ENCODE measurements at regions not wholly inside any gene's neighbourhood (a gene's known extent, or its start where the extent isn't known, plus 50 kb on each side); places are given as distances from the start of the nearest gene placed in this dataset.

- DNase-seq (ENCODE audit: low read depth in 2 of 2), result no peak
Observed at GRCh38 chr2:177314722-177315264, 50.3 kb upstream of the NFE2L2 start.

GRCh38 chr2:177315364-177315763, 50.8 kb upstream of the NFE2L2 start:
- no peak for DNase-seq (ENCODE audit: low read depth in 2 of 2)

DNA sequence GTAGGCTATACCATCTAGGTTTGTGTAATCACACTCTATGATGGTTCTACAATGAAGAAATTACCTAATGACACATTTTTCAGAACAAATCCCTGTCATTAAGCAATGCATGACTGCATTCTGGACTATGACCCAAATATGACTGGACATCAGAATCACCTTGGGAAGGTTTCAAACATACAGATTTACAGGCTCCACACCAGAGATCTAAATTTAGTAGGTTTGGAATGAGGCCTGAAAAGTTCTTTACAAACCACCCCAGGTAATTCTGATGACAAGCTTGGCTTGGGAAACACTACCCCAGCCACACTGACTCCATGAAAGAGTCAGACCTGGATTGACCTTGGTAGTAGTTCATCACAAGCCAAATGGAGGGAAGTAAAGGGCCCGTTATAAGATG, 52.2 kb upstream of the NFE2L2 start:
- DNase-seq (ENCODE audit: low read depth in 2 of 2), result no peak

DNA sequence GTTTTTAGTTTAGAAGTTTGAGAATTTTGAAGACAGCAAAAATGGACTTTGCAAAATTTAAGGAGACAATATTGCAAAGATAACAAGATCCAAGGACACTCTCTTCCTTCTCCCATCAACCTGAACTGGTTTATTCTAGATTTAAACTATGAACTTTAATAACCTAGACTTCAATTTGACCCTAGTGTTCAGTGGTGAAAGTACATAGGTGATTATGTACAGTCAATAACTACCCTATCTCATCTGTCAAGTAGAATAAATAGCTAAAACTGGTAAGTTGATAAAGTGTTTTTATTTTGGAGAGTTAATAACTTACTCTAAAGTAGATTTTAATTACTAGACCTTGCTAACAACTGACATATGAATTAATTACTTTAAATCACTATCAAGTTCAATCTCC, 52.9 kb upstream of the NFE2L2 start:
- DNase-seq (ENCODE audit: low read depth in 2 of 2), result no peak

DNA sequence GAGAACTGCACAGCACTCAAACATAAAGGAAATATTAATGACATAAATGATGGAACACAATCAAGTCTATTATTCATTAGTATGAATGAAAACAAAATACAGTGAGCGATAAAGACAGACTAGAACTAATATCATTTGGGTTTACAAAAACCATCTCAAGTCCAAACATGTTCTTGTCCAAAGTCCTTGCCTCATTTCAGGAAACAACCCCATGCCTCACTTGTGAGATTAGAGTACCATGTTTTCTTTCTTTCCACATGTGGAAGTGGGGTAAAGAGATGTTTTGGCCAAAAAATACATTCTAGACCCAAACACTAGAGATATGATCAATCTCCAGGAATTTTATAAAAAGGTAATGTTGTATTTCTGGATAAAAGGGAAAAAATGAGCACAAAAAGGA, 53.3 kb upstream of the NFE2L2 start:
- no peak for DNase-seq (ENCODE audit: low read depth in 2 of 2)

DNA sequence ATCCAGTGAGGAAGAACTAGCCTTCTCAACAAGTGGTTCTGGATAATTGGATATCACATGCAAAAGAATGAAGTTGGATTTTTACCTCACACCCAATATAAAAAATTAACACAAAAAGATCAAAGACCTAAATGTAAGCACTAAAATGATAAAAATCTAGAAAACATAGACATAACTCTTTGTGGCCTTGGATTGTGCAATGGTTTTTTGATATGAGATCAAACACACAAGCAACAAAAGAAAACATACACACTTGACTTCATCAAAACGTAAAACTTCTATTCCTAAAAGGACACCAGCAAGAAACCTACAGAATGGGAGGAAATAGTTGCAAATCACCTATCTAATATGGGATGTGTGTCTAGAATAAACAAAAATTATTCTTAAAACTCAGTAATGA, 54.1 kb upstream of the NFE2L2 start:
- no peak for DNase-seq (ENCODE audit: low read depth in 2 of 2)

- no peak for DNase-seq (ENCODE audit: low read depth in 2 of 2)
Observed at GRCh38 chr2:177320596-177320995, 56.1 kb upstream of the NFE2L2 start.

DNA sequence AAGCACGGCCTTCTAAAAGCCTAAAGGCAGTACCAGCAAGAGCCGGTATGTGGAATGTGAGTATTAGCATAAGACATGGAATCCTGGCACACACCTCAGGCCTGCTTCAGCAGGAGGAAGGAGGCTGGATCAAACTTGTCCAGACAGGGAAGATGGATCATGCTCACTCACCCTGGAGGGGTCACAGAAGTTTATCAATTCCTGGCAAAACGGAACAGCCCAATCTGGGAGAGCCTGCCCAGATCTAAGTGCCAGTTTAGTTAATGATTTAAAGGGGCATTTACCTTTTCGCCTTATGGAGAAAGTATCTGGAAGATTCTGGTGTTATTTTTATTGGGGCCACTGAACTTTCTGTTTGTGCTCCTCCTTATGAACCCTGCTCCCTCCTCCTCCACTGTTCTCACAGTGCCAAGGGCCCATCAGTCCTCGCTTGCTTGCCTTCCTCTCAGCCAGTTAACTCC, 58.3 kb upstream of the NFE2L2 start:
- DNase-seq (ENCODE audit: low read depth in 2 of 2), result no peak

DNA sequence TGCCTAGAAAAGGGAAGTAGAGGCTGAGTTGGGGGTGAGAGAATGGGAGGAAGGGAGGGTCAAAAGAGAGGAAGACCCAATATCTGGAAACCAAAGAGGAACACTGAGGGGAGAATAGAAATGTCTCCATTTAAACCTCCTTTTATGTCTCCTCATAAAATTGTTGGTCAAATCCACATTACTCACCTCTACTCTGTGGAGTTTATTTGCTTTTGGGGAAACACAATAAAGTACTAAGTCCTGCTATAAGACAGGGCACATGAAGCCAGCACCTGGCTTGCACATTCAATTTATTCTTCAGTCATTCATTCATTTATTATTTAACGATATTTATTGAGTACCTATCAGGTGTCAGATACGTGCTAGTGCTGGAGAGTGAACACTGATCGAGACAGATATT, 60.3 kb upstream of the NFE2L2 start:
- no peak for DNase-seq (ENCODE audit: low read depth in 2 of 2)

GRCh38 chr2:177325554-177325953, 61.0 kb upstream of the NFE2L2 start:
- DNase-seq (ENCODE audit: low read depth in 2 of 2), result no peak

- no peak for DNase-seq (ENCODE audit: low read depth in 2 of 2)
Observed at GRCh38 chr2:177326005-177326404, 61.5 kb upstream of the NFE2L2 start.

GRCh38 chr2:177326591-177326990, 62.1 kb upstream of the NFE2L2 start:
- DNase-seq (ENCODE audit: low read depth in 2 of 2), result no peak

DNA sequence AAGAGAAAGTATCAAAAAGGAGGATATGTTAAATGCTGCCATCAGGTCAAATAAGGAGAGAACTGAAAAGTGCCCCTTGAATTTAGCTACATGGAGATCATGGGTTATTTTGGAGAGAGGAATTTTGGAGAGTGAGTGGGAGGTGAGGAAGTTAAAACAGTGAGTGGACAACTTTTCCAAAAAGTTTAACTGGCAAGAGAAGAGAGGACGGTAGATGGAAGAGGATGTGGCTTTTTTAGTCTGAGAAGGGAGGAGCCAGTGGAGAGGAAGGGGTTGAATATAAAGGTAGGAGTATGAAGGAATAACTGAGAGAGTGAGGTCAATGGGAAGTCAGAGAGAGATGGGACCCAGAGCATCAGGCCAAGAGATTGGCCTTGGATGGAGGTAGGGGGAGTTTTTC, 62.5 kb upstream of the NFE2L2 start:
- DNase-seq (ENCODE audit: low read depth in 2 of 2), result no peak

- DNase-seq (ENCODE audit: low read depth in 2 of 2), result no peak
Observed at GRCh38 chr2:177328056-177328455, 63.5 kb upstream of the NFE2L2 start.

- DNase-seq (ENCODE audit: low read depth in 2 of 2), result no peak
Observed at GRCh38 chr2:177329064-177329463, 63.5 kb upstream of the AGPS start.

DNA sequence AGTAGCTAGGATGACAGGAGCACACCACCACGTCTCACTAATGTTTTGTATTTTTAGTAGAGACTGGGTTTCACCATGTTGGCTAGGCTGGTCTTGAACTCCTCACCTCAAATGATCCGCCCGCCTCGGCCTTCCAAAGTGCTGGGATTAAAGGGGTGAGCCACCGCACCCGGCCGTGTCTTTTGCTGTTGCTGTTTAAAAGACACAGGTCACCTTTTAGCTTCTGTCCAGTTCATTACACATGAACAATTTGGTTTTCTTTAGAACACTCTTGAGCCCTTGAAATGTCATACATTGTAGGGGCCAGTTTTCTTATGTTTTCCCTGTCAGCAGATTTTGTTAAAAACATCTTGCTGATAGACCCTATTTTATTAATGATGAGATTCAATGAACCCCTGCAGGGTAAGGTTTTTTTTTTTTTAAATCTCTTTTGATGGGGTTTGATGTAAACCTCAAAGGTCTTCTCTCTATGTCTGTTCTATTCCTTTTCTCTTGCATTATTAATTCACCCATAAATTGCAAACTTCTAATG, 61.0 kb upstream of the AGPS start:
- DNase-seq (ENCODE audit: low read depth in 2 of 2), result no peak

- DNase-seq (ENCODE audit: low read depth in 2 of 2), result peak in 1 of 2 donors; percentile 9
Observed at GRCh38 chr2:177332026-177332991, 60.3 kb upstream of the AGPS start.

- no peak for DNase-seq (ENCODE audit: low read depth in 2 of 2)
Observed at GRCh38 chr2:177332992-177333388, 59.6 kb upstream of the AGPS start.

- no peak for DNase-seq (ENCODE audit: low read depth in 2 of 2)
Observed at GRCh38 chr2:177334940-177335543, 57.5 kb upstream of the AGPS start.

DNA sequence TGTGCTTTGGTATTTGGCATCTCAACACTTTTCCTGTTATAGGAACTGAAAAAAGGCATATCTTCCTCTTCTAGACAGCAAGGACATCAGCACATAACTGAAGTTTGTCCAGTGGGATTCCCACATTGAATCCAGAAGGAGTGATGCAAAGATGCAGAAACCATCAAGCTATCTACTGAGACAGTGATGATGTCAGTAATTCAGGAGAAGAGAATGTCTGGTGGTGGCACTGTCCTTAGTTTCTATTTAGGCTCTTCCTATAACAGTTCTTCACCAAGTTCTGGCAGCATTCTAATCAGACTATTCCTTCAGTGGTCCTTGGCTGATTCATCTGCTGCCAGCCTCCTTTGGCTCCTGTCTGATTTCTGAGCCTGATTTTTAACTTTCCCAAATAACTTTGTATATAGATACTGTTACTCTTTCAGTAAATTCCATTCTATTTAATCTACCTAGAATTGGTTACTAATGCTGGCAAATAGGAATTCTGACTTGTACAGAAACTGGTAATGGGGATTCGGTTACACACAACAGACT, 56.6 kb upstream of the AGPS start:
- DNase-seq (ENCODE audit: low read depth in 2 of 2), result no peak

DNA sequence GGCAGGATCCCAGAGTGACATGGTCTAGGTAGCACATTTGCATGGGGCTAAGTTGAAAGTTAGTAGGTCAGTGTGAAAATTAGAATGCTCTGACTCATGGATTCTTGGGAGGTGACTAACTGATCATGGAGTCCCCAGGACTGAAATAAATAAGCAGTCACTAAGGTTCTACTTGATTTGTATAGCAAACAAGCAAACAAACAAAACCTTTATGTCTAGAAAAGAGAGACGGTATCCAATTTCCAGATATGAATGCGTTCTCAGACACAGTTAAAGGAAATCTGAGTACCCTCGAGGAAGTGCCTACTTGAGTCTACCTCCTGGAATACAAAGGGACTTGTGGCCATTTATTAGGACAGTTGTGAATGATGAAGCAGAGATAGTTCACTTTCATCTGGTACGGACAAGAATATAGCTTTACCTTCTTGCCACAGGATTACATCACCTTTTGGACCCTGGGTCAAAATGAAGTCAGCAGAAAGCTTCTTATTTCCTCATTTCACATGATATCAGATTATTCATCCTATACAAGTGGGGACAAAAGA, 54.3 kb upstream of the AGPS start:
- DNase-seq (ENCODE audit: low read depth in 2 of 2), result no peak

- no peak for DNase-seq (ENCODE audit: low read depth in 2 of 2)
Observed at GRCh38 chr2:177340158-177340557, 52.4 kb upstream of the AGPS start.
